ENCODE measurements at regions not wholly inside any gene's neighbourhood (a gene's known extent, or its start where the extent isn't known, plus 50 kb on each side); places are given as distances from the start of the nearest gene placed in this dataset.

GRCh38 chr15:72932472-72932871 is 119.8 kb upstream of the NEO1 start:
- TF ChIP-seq POLR2A (IDR thresholded peaks at IDR 0.05) (no peak), CTCF (IDR thresholded peaks at IDR 0.05 in 8 of 11, conservative IDR thresholded peaks at IDR 0.05 in 3 of 11) (no peak), POLR2AphosphoS5 (IDR thresholded peaks at IDR 0.05) (no peak)

Data from spleen (tissue), 7 donors.